NCI-H1092 (cell line): ENCODE measurements at regions not wholly inside any gene's neighbourhood (a gene's known extent, or its start where the extent isn't known, plus 50 kb on each side); places are given as distances from the start of the nearest gene placed in this dataset.
"Not testable (repeated sequence)": the region's sequence is repeated elsewhere in the genome, so short reads cannot be mapped to it uniquely, and the experiment has no call there.

Experiments
- DNase-seq: peaks from one replicate; lab custom pipeline; 2025; lab: John Stamatoyannopoulos, UW

- peak; percentile 89 for DNase-seq
Observed at GRCh38 chr13:74289861-74290773, 155.9 kb upstream of the KLF12 start.

GRCh38 chr13:74289107-74289506 lies 154.9 kb upstream of the KLF12 start:
- DNase-seq = no peak

GRCh38 chr13:74288361-74288911 lies 154.2 kb upstream of the KLF12 start:
- DNase-seq = peak; percentile 94

GRCh38 chr13:74287724-74288169 lies 153.5 kb upstream of the KLF12 start:
- peak; percentile 97 for DNase-seq

GRCh38 chr13:74280795-74281490 lies 146.7 kb upstream of the KLF12 start:
- no peak for DNase-seq

GRCh38 chr13:74280093-74280794 lies 146.0 kb upstream of the KLF12 start:
- no peak for DNase-seq

- DNase-seq = no peak
Observed at GRCh38 chr13:74278901-74279300, 144.7 kb upstream of the KLF12 start.

- no peak for DNase-seq
Observed at GRCh38 chr13:74274916-74275315, 140.7 kb upstream of the KLF12 start.

- DNase-seq = no peak
Observed at GRCh38 chr13:74273581-74273980, 139.4 kb upstream of the KLF12 start.

- DNase-seq = no peak
Observed at GRCh38 chr13:74272826-74273225, 138.6 kb upstream of the KLF12 start.

GRCh38 chr13:74270018-74270417 lies 135.8 kb upstream of the KLF12 start:
- DNase-seq = no peak

GRCh38 chr13:74266861-74267260 lies 132.7 kb upstream of the KLF12 start:
- DNase-seq = no peak

- DNase-seq = no peak
Observed at GRCh38 chr13:74266309-74266708, 132.1 kb upstream of the KLF12 start.

- no peak for DNase-seq
Observed at GRCh38 chr13:74264333-74264732, 130.1 kb upstream of the KLF12 start.

- DNase-seq = not testable (repeated sequence)
Observed at GRCh38 chr13:74260420-74260819, 126.2 kb upstream of the KLF12 start.

- DNase-seq = no peak
Observed at GRCh38 chr13:74259641-74260040, 125.4 kb upstream of the KLF12 start.

GRCh38 chr13:74258961-74259360 lies 124.8 kb upstream of the KLF12 start:
- no peak for DNase-seq

GRCh38 chr13:74256969-74257368 lies 122.8 kb upstream of the KLF12 start:
- no peak for DNase-seq

- DNase-seq = no peak
Observed at GRCh38 chr13:74253161-74253560, 119.0 kb upstream of the KLF12 start.

- DNase-seq = no peak
Observed at GRCh38 chr13:74251778-74252519, 117.7 kb upstream of the KLF12 start.

GRCh38 chr13:74250738-74251190 lies 116.6 kb upstream of the KLF12 start:
- DNase-seq = no peak
